ENCODE measurements at regions not wholly inside any gene's neighbourhood (a gene's known extent, or its start where the extent isn't known, plus 50 kb on each side); places are given as distances from the start of the nearest gene placed in this dataset.

GRCh38 chr10:108392286-108392685 is 1227.8 kb upstream of the SORCS1 start:
- Histone ChIP-seq H3K14ac (ENCODE audit: insufficient read depth, low read length) (no peak overlapping the region), H2AK5ac (ENCODE audit: insufficient read length, low read length) (no peak overlapping the region), H3K18ac (ENCODE audit: insufficient read length, low read depth, low read length) (no peak overlapping the region), H3K23ac (ENCODE audit: insufficient read length, low read depth, low read length) (no peak overlapping the region), H3K27me3 (ENCODE audit: insufficient read depth, low read length) (no peaks in the 10 kb centered on the region), H2BK15ac (ENCODE audit: low read depth, low read length) (no peak overlapping the region), H3K79me1 (ENCODE audit: insufficient read depth, low read depth, low read length, poor library complexity, severe bottlenecking) (no peaks in the 10 kb centered on the region), H3K79me2 (ENCODE audit: insufficient read depth, low read length) (no peaks in the 10 kb centered on the region), H3K27ac (ENCODE audit: insufficient read length, low read depth, low read length) (no peak overlapping the region), H3T11ph (ENCODE audit: low read length) (no peak overlapping the region), H2BK12ac (ENCODE audit: insufficient read length, low read depth, low read length) (no peak overlapping the region), H2AFZ (ENCODE audit: low read length) (no peak overlapping the region), H3K23me2 (ENCODE audit: insufficient read length, low read depth, low read length, poor library complexity, severe bottlenecking) (no peaks in the 10 kb centered on the region), H4K20me1 (ENCODE audit: control insufficient read depth, insufficient read depth, insufficient read length) (no peaks in the 10 kb centered on the region), H3K56ac (ENCODE audit: insufficient read length, low read depth, low read length) (no peak overlapping the region), H3K9me3 (ENCODE audit: control insufficient read depth, low read depth, low read length) (no peaks in the 10 kb centered on the region), H4K8ac (replicated peaks; ENCODE audit: insufficient read length, low read depth, low read length) (no peak overlapping the region), H2BK5ac (ENCODE audit: insufficient read length, low read length) (no peak overlapping the region), H4K91ac (ENCODE audit: insufficient read length, low read depth, low read length) (no peak overlapping the region), H2BK20ac (ENCODE audit: low read depth, low read length, poor library complexity, severe bottlenecking) (no peak overlapping the region), H2BK120ac (ENCODE audit: low read depth, low read length, poor library complexity, severe bottlenecking) (no peak overlapping the region), H3K4ac (ENCODE audit: low read depth, low read length) (no peak overlapping the region), H3K9ac (ENCODE audit: extremely low read depth, insufficient read length, low read length) (no peak overlapping the region), H4K5ac (ENCODE audit: insufficient read length, low read depth, low read length) (no peak overlapping the region), H3K4me2 (ENCODE audit: insufficient read depth, insufficient read length, low read length) (no peak overlapping the region), H3K4me1 (ENCODE audit: insufficient read depth, low read length) (no peaks in the 10 kb centered on the region; the same call in 1 of the 2 replicates)
- no peaks in the 10 kb centered on the region for H3K27me3 Mint-ChIP-seq (ENCODE audit: low read depth)
- no peaks in the 10 kb centered on the region for H3K36me3 Mint-ChIP-seq (ENCODE audit: insufficient read depth in 1 of 3, low read depth in 3 of 3)
- H3K4me3 Mint-ChIP-seq, result no peak overlapping the region
- no peak for DNase-seq
- H3K9me3 Mint-ChIP-seq, result no peaks in the 10 kb centered on the region
- TF ChIP-seq CTCF (conservative IDR thresholded peaks at IDR 0.05), result no peak
- H3K4me1 Mint-ChIP-seq, result peaks cover 5 to 6% of the 10 kb centered on the region in 2 experiments; a peak in 3 of 4 replicates
- no CpG with 5 or more reads among the region's 1 CpG for WGBS (ENCODE audit: extremely low coverage, insufficient read length, low lambda C conversion rate)
- H3K27ac Mint-ChIP-seq, result no peak overlapping the region

Measured in H9 (cell line).